Right hindlimb (tissue), 1 donor: ENCODE measurements at regions not wholly inside any gene's neighbourhood (a gene's known extent, or its start where the extent isn't known, plus 50 kb on each side); places are given as distances from the start of the nearest gene placed in this dataset.

Source experiments
- DNase-seq: peaks from one replicate; pipeline ENCODE4 v3.0.0-alpha.2; 2018

- DNase-seq, result no peak
Measured at GRCh38 chr21:28826569-28826968, 166.1 kb downstream of the LTN1 start.

- DNase-seq, result no peak
Measured at GRCh38 chr21:28826021-28826420, 166.7 kb downstream of the LTN1 start.

GRCh38 chr21:28823429-28823828, 169.2 kb downstream of the LTN1 start:
- DNase-seq, result no peak

- DNase-seq, result peak; percentile 26
Measured at GRCh38 chr21:28822486-28823335, 170.0 kb downstream of the LTN1 start.

- no peak for DNase-seq
Measured at GRCh38 chr21:28822123-28822399, 170.6 kb downstream of the LTN1 start.

- DNase-seq, result no peak
Measured at GRCh38 chr21:28821276-28822122, 171.2 kb downstream of the LTN1 start.

GRCh38 chr21:28818663-28819278, 173.9 kb downstream of the LTN1 start:
- no peak for DNase-seq

- no peak for DNase-seq
Measured at GRCh38 chr21:28817871-28818270, 174.8 kb downstream of the LTN1 start.

GRCh38 chr21:28811860-28812259, 180.8 kb downstream of the LTN1 start:
- no peak for DNase-seq

GRCh38 chr21:28810826-28811524, 181.7 kb downstream of the LTN1 start:
- no peak for DNase-seq

GRCh38 chr21:28805885-28806284, 186.8 kb downstream of the LTN1 start:
- DNase-seq, result no peak

- DNase-seq, result no peak
Measured at GRCh38 chr21:28804089-28804670, 188.5 kb downstream of the LTN1 start.

GRCh38 chr21:28801906-28802305, 190.8 kb downstream of the LTN1 start:
- DNase-seq, result no peak

GRCh38 chr21:28799926-28800325, 192.8 kb downstream of the LTN1 start:
- DNase-seq, result no peak

GRCh38 chr21:28798798-28799197, 193.9 kb downstream of the LTN1 start:
- DNase-seq, result no peak

- no peak for DNase-seq
Measured at GRCh38 chr21:28795251-28795650, 197.4 kb downstream of the LTN1 start.

GRCh38 chr21:28794371-28794851, 198.3 kb downstream of the LTN1 start:
- no peak for DNase-seq

GRCh38 chr21:28793043-28793442, 199.6 kb downstream of the LTN1 start:
- DNase-seq, result no peak

GRCh38 chr21:28791595-28792282, 200.9 kb downstream of the LTN1 start:
- no peak for DNase-seq

- DNase-seq, result no peak
Measured at GRCh38 chr21:28790335-28790734, 202.3 kb downstream of the LTN1 start.

GRCh38 chr21:28789523-28789922, 203.2 kb downstream of the LTN1 start:
- no peak for DNase-seq

- no peak for DNase-seq
Measured at GRCh38 chr21:28788030-28788429, 204.6 kb downstream of the LTN1 start.
